ENCODE measurements at regions not wholly inside any gene's neighbourhood (a gene's known extent, or its start where the extent isn't known, plus 50 kb on each side); places are given as distances from the start of the nearest gene placed in this dataset.

DNA sequence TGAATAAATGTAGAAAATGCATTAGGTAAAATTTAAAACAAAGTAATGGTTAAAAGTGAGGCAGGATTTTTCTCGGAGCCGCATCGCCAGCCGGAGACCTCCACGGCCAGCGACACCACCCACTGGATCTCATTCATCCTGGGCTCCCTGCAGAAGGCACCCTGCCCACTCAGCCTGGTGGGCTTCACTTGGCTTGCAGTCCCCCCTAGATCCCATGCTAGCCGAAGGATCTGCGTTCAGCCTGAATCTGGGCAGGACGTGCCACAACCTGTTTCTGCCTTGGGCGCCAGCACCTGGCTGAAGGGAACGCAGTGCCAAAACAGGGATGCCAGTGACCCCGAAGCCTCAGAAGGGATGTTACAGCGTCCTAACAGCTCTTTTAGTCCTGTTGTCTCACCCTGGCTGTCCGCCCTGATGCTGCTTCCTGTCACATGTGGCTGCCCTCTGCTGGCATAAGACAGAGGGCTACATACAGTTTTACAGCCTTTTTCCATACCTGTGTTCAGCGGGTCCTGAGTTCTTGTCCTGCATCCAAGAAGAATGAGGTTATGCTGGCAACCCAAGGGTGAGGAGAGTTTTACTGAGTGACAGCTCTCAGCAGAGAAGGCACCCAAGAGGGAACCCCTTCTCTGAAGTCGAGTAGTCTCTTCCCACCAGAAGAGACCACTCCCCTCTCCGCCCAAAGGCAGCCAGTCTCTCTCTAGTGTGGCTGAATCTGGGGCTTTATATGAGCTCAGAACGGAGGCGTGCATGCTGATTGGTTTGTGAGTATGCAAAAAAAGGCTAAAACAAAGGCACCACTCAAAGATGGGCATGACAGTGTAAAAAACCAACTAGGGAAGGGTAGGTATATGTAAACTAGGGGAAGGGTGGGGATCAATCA lies 173.1 kb upstream of the GYPC start:
- Histone ChIP-seq H2BK120ac (ENCODE audit: low read depth, low read length) (no peak overlapping the region), H3K4me1 (ENCODE audit: control insufficient read depth, insufficient read depth, low read length) (no peaks in the 10 kb centered on the region), H3K36me3 (ENCODE audit: control insufficient read depth, insufficient read depth, low read length) (no peaks in the 10 kb centered on the region), H3K27ac (ENCODE audit: insufficient read depth, low read length) (no peak overlapping the region), H3K9ac (ENCODE audit: low read depth, low read length) (no peak overlapping the region), H4K5ac (ENCODE audit: low read depth, low read length) (no peak overlapping the region), H3K27me3 (ENCODE audit: control insufficient read depth, insufficient read depth, low read length) (no peaks in the 10 kb centered on the region), H3K18ac (ENCODE audit: low read depth, low read length) (no peak overlapping the region), H2AK9ac (replicated peaks; ENCODE audit: low read depth, low read length, poor library complexity) (no peak overlapping the region), H3K56ac (ENCODE audit: extremely low read depth, insufficient read depth, low read length) (no peak overlapping the region), H3K14ac (replicated peaks; ENCODE audit: low read depth, low read length) (no peak overlapping the region), H4K91ac (ENCODE audit: insufficient read depth, low read depth, low read length) (no peak overlapping the region), H3K4me3 (ENCODE audit: insufficient read depth, low read depth, low read length) (no peak overlapping the region), H4K20me1 (ENCODE audit: insufficient read depth, low read length) (no peaks in the 10 kb centered on the region), H3K4ac (ENCODE audit: low read depth, low read length) (no peak overlapping the region), H2BK20ac (ENCODE audit: low read depth, low read length) (no peak overlapping the region), H2BK15ac (ENCODE audit: low read depth, low read length) (no peak overlapping the region), H4K8ac (ENCODE audit: low read depth in 2 of 2, low read length in 2 of 2) (no peak overlapping the region), H3K79me1 (ENCODE audit: low read depth in 1 of 2, low read length in 2 of 2) (no peaks in the 10 kb centered on the region), H3K9me1 (ENCODE audit: insufficient read depth, low read length) (no peaks in the 10 kb centered on the region), H3K4me2 (ENCODE audit: low read depth, low read length) (no peak overlapping the region), H2AK5ac (ENCODE audit: low read depth, low read length) (no peak overlapping the region), H3K23ac (ENCODE audit: low read depth, low read length) (no peak overlapping the region), H2AFZ (replicated peaks; ENCODE audit: low read length, poor library complexity) (no peak overlapping the region), H3K9me3 (ENCODE audit: control insufficient read depth, insufficient read depth, low read length) (0 out of 2 replicates have a peak, but pooled peaks cover 2% of the 10 kb centered on the region), H2BK5ac (ENCODE audit: low read depth, low read length, poor library complexity, severe bottlenecking) (no peak overlapping the region)
- ChIA-PET CTCF (no interaction called here), POLR2A (ENCODE audit: unreplicated experiment) (no interaction called here)
- ATAC-seq (ENCODE audit: low read depth) (no peak), DNase-seq (no peak)
- dilution Hi-C loops (cut with HindIII; ENCODE audit: low sequenced_read_pairs, unreplicated experiment) (no loop called here), in situ Hi-C loops (cut with MboI; ENCODE audit: low sequenced_read_pairs) (no loop called here), intact Hi-C loops (cut with micrococcal nuclease) (no loop called here)
- no peak for TF ChIP-seq RAD21 (IDR thresholded peaks at IDR 0.05; ENCODE audit: low read length)
- no peak for TF ChIP-seq MXI1 (IDR thresholded peaks at IDR 0.05; ENCODE audit: borderline replicate concordance, low read depth, low read length)
- no peak for TF ChIP-seq USF2 (IDR thresholded peaks at IDR 0.05; ENCODE audit: low read depth, low read length)
- no peak for TF ChIP-seq RFX5 (IDR thresholded peaks at IDR 0.05; ENCODE audit: low read depth, low read length)
- no peak for TF ChIP-seq RCOR1 (IDR thresholded peaks at IDR 0.05; ENCODE audit: insufficient replicate concordance, low read length)
- TF ChIP-seq CHD1 (IDR thresholded peaks at IDR 0.05; ENCODE audit: low read depth, low read length) = no peak
- no peak for TF ChIP-seq POLR2A (IDR thresholded peaks at IDR 0.05; ENCODE audit: low read depth, low read length)
- TF ChIP-seq FOS (IDR thresholded peaks at IDR 0.05; ENCODE audit: low read depth, low read length) = no peak
- no peak for TF ChIP-seq ELK1 (IDR thresholded peaks at IDR 0.05; ENCODE audit: borderline replicate concordance, low read depth, low read length)
- TF ChIP-seq SMC3 (IDR thresholded peaks at IDR 0.05; ENCODE audit: low read depth, low read length) = no peak
- no peak for TF ChIP-seq CEBPB (IDR thresholded peaks at IDR 0.05; ENCODE audit: low read depth, low read length)
- TF ChIP-seq, protein P1, sequence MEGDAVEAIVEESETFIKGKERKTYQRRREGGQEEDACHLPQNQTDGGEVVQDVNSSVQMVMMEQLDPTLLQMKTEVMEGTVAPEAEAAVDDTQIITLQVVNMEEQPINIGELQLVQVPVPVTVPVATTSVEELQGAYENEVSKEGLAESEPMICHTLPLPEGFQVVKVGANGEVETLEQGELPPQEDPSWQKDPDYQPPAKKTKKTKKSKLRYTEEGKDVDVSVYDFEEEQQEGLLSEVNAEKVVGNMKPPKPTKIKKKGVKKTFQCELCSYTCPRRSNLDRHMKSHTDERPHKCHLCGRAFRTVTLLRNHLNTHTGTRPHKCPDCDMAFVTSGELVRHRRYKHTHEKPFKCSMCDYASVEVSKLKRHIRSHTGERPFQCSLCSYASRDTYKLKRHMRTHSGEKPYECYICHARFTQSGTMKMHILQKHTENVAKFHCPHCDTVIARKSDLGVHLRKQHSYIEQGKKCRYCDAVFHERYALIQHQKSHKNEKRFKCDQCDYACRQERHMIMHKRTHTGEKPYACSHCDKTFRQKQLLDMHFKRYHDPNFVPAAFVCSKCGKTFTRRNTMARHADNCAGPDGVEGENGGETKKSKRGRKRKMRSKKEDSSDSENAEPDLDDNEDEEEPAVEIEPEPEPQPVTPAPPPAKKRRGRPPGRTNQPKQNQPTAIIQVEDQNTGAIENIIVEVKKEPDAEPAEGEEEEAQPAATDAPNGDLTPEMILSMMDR (conservative IDR thresholded peaks at IDR 0.05; ENCODE audit: low read depth, low read length) = no peak
- TF ChIP-seq NFE2L2 (IDR thresholded peaks at IDR 0.05; ENCODE audit: low read depth, low read length) = no peak
- no peak for TF ChIP-seq MAFK (IDR thresholded peaks at IDR 0.05; ENCODE audit: low read depth, low read length)
- WGBS, 2 experiments (ENCODE audit: extremely low coverage in 2 of 2, insufficient read length in 1 of 2) = 77% methylated on average over 5 of the region's 19 CpGs; no CpG with 5 or more reads in 1 of the 2 experiments
- no TSS peak for BruUV-seq (replicated peaks)

Measured in IMR-90 (cell line).